CD14-positive monocyte (primary cell): ENCODE measurements at regions not wholly inside any gene's neighbourhood (a gene's known extent, or its start where the extent isn't known, plus 50 kb on each side); places are given as distances from the start of the nearest gene placed in this dataset.

Experiments used
- DNase-seq, 3 donors: peaks; one replicate each; pipeline ENCODE4 v3.0.0-alpha.2; 2011 to 2022
- H2AFZ ChIP-seq: 2 replicates; pipeline ENCODE4 v1.6.0; 2012; ENCODE audit warnings: mild to moderate bottlenecking, low read depth, low read length, inconsistent platforms; ENCODE audit not compliant: insufficient read depth, poor library complexity, severe bottlenecking
- H3K27ac ChIP-seq, 2 donors: 1 replicate in 1 of 2; 2 replicates in 1 of 2; pipeline ENCODE4 v1.5.1; 2012 to 2013; ENCODE audit warnings: low read length in 2 of 2, control low read depth in 1 of 2, inconsistent platforms in 1 of 2, low read depth in 1 of 2, mild to moderate bottlenecking in 1 of 2
- H3K27me3 ChIP-seq, 2 donors: one replicate each; pipeline versions ENCODE4 v1.6.0 to v1.6.1; 2011 to 2013; ENCODE audit warnings: low read length in 2 of 2; ENCODE audit not compliant: control insufficient read depth in 2 of 2, insufficient read depth in 2 of 2
- H3K36me3 ChIP-seq, 2 donors: replicated peaks in 1 of 2; 1 replicate in 1 of 2; 2 replicates in 1 of 2; pipeline versions ENCODE4 v1.5.1 to v1.6.1; 2012 to 2013; ENCODE audit warnings: low read length in 2 of 2, control low read depth in 1 of 2, inconsistent platforms in 1 of 2, mild to moderate bottlenecking in 1 of 2; ENCODE audit not compliant: insufficient read depth in 2 of 2, control insufficient read depth in 1 of 2
- H3K4me1 ChIP-seq, 2 donors: 1 replicate in 1 of 2; 2 replicates in 1 of 2; pipeline versions ENCODE4 v1.5.1 to v1.6.1; 2012 to 2013; ENCODE audit warnings: low read length in 2 of 2, control low read depth in 1 of 2, inconsistent platforms in 1 of 2, mild to moderate bottlenecking in 1 of 2, moderate library complexity in 1 of 2; ENCODE audit not compliant: insufficient read depth in 2 of 2, control insufficient read depth in 1 of 2
- H3K4me2 ChIP-seq: replicated peaks from 2 replicates; pipeline ENCODE3; 2012; ENCODE audit warnings: low read length, moderate library complexity, mild to moderate bottlenecking; ENCODE audit not compliant: poor library complexity, severe bottlenecking; ENCODE audit errors: extremely low read depth
- H3K4me3 ChIP-seq, 3 experiments: fragments of 200-600 bp in 1 of 3; sonication (generic) in 1 of 3; replicated peaks in 1 of 3; 1 replicate in 2 of 3; 2 replicates in 1 of 3; pipeline ENCODE4 v1.5.1; 2011 to 2013; ENCODE audit warnings: low read length in 3 of 3, mild to moderate bottlenecking in 3 of 3, control low read depth in 2 of 3, low read depth in 2 of 3, inconsistent platforms in 1 of 3, moderate library complexity in 1 of 3
- H3K79me2 ChIP-seq: 2 replicates; pipeline ENCODE4 v1.6.0; 2012; ENCODE audit warnings: mild to moderate bottlenecking, control low read depth, inconsistent platforms, low read length, moderate library complexity; ENCODE audit not compliant: insufficient read depth
- H3K9ac ChIP-seq: 2 replicates; pipeline ENCODE4 v1.6.0; 2017; ENCODE audit warnings: low read length, mild to moderate bottlenecking; ENCODE audit not compliant: insufficient read depth, poor library complexity, severe bottlenecking
- H3K9me3 ChIP-seq, 2 donors: replicated peaks in 1 of 2; 1 replicate in 1 of 2; 2 replicates in 1 of 2; pipeline versions ENCODE4 v1.5.1 to v1.6.1; 2012 to 2013; ENCODE audit warnings: low read length in 2 of 2, control low read depth in 1 of 2; ENCODE audit not compliant: control insufficient read depth in 1 of 2, insufficient read depth in 1 of 2
- H4K20me1 ChIP-seq: 2 replicates; pipeline ENCODE4 v1.6.0; 2012; ENCODE audit warnings: mild to moderate bottlenecking, low read length, control low read depth, moderate library complexity; ENCODE audit not compliant: insufficient read depth
- H3K27ac Mint-ChIP-seq, 7 donors: one replicate each; pipeline ENCODE4 v1.8.0; 2020; ENCODE audit warnings: mild to moderate bottlenecking in 7 of 7, mixed read lengths in 7 of 7, moderate library complexity in 6 of 7, inconsistent platforms in 2 of 7
- H3K27me3 Mint-ChIP-seq, 3 donors: one replicate each; pipeline ENCODE4 v1.8.0; 2021 to 2022; ENCODE audit warnings: low read depth in 3 of 3, mild to moderate bottlenecking in 3 of 3, mixed read lengths in 3 of 3, moderate library complexity in 3 of 3, inconsistent platforms in 1 of 3
- H3K36me3 Mint-ChIP-seq, 2 donors: one replicate each; pipeline ENCODE4 v1.8.0; 2020; ENCODE audit warnings: mixed read lengths in 2 of 2, inconsistent platforms in 1 of 2, mild to moderate bottlenecking in 1 of 2
- H3K4me1 Mint-ChIP-seq: one replicate; pipeline ENCODE4 v1.8.0; 2020; ENCODE audit warnings: mild to moderate bottlenecking, mixed read lengths
- H3K4me3 Mint-ChIP-seq, 2 donors: one replicate each; pipeline ENCODE4 v1.8.0; 2020; ENCODE audit warnings: mild to moderate bottlenecking in 2 of 2, mixed read lengths in 2 of 2, moderate library complexity in 1 of 2
- H3K9me3 Mint-ChIP-seq, 7 donors: one replicate each; pipeline ENCODE4 v1.8.0; 2020 to 2022; ENCODE audit warnings: mixed read lengths in 7 of 7, mild to moderate bottlenecking in 6 of 7, moderate library complexity in 6 of 7, inconsistent platforms in 2 of 7
- WGBS: methylation state at CpG from one replicate; pipeline ENCODE4 v1.1.5; 2013; ENCODE audit warnings: missing lambda C conversion rate; ENCODE audit not compliant: insufficient coverage; 5-methylcytosine and 5-hydroxymethylcytosine counted together
- intact Hi-C, 2 donors: fragments of 100-400 bp; cut with micrococcal nuclease; formaldehyde crosslinking; loops; one replicate each; pipeline versions ENCODE4 v1.15.0 to v1.15.1; 2023
- TF ChIP-seq, protein P1 (sequence below): fragments of 200-600 bp; IDR thresholded peaks from one replicate; pipeline ENCODE4 v1.8.0; 2022; ENCODE audit warnings: antibody characterized with exemption, mild to moderate bottlenecking

DNA sequence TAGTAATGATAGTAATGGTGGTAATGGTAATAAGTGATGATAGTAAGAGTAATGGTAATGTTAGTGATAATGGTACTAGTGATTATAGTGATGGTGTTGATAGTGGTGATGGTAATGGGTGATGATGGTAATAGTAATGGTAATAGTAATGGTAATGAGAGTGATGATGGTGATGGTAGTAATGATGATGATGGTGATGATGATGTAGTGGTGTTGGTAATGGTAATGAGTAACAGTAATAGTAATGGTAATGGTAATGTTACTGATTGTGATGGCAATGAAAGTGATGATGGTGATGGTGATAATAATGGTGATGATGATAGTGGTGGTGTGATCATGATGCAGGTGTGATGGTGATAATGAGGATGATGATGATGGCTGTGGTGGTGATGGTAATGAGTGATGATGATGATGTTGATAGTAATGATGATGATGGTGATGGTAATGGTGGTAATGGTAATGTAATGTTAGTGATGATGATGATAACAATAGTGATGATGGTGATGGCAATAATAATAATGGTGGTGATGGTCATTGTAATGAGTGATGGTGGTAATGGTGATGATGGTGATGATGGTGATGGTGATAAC lies 235.0 kb downstream of the MATN1 start:
- H3K27ac ChIP-seq, result no peak overlapping the region
- intact Hi-C loops, result no loop called here
- no peaks in the 10 kb centered on the region for H3K79me2 ChIP-seq
- Mint-ChIP-seq H3K27me3 (no peaks in the 10 kb centered on the region), H3K27ac (no peak overlapping the region), H3K36me3 (no peaks in the 10 kb centered on the region), H3K4me1 (no peaks in the 10 kb centered on the region), H3K9me3 (peaks cover 5 to 13% (median 7%) of the 10 kb centered on the region in 7 donors), H3K4me3 (no peak overlapping the region)
- DNase-seq, result no peak
- H3K4me3 ChIP-seq, result no peak overlapping the region
- no peaks in the 10 kb centered on the region for H3K36me3 ChIP-seq
- no peaks in the 10 kb centered on the region for H3K4me1 ChIP-seq
- peaks cover 12 to 20% of the 10 kb centered on the region in 2 donors for H3K9me3 ChIP-seq
- H2AFZ ChIP-seq, result no peak overlapping the region
- H3K9ac ChIP-seq, result no peak overlapping the region
- TF ChIP-seq, protein P1, sequence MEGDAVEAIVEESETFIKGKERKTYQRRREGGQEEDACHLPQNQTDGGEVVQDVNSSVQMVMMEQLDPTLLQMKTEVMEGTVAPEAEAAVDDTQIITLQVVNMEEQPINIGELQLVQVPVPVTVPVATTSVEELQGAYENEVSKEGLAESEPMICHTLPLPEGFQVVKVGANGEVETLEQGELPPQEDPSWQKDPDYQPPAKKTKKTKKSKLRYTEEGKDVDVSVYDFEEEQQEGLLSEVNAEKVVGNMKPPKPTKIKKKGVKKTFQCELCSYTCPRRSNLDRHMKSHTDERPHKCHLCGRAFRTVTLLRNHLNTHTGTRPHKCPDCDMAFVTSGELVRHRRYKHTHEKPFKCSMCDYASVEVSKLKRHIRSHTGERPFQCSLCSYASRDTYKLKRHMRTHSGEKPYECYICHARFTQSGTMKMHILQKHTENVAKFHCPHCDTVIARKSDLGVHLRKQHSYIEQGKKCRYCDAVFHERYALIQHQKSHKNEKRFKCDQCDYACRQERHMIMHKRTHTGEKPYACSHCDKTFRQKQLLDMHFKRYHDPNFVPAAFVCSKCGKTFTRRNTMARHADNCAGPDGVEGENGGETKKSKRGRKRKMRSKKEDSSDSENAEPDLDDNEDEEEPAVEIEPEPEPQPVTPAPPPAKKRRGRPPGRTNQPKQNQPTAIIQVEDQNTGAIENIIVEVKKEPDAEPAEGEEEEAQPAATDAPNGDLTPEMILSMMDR, result no peak
- no peak overlapping the region for H3K4me2 ChIP-seq
- H4K20me1 ChIP-seq, result no peaks in the 10 kb centered on the region
- H3K27me3 ChIP-seq, result no peaks in the 10 kb centered on the region

DNA sequence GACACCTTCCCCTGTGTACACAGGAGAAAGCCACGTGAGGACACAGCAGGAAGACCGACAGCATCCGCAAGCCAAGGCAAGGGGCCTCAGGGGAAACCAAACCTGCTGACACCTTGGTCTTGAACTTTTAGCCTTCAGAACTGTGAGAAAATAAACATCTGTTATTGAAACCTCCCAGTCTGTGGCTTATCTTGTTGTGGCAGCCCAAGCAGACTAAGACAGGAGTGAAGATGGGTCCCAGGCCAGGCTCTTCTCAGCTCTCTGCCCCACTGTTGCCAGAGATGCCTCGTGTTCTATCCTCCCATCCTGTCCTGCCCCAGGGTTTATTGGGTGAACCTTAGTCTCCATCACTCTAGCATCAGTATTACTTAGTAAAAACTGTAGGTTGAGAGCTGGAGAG lies 236.3 kb downstream of the MATN1 start:
- Mint-ChIP-seq H3K27ac (no peak overlapping the region), H3K4me3 (no peak overlapping the region), H3K27me3 (no peaks in the 10 kb centered on the region), H3K36me3 (no peaks in the 10 kb centered on the region), H3K9me3 (peaks cover 10 to 21% (median 18%) of the 10 kb centered on the region in 7 donors), H3K4me1 (no peaks in the 10 kb centered on the region)
- H3K79me2 ChIP-seq, result no peaks in the 10 kb centered on the region
- H3K4me3 ChIP-seq, result no peak overlapping the region
- 75% methylated on average over 3 of the region's 4 CpGs for WGBS
- no peaks in the 10 kb centered on the region for H4K20me1 ChIP-seq
- H3K36me3 ChIP-seq, result no peaks in the 10 kb centered on the region
- no peak overlapping the region for H2AFZ ChIP-seq
- TF ChIP-seq, protein P1, result no peak
- no peaks in the 10 kb centered on the region for H3K27me3 ChIP-seq
- intact Hi-C loops, result no loop called here
- DNase-seq, result no peak
- no peak overlapping the region for H3K4me2 ChIP-seq
- H3K27ac ChIP-seq, result no peak overlapping the region
- H3K9me3 ChIP-seq, result peaks cover 25 to 30% of the 10 kb centered on the region in 2 donors
- no peak overlapping the region for H3K9ac ChIP-seq
- H3K4me1 ChIP-seq, result no peaks in the 10 kb centered on the region
